HepG2 (cell line): ENCODE measurements at regions not wholly inside any gene's neighbourhood (a gene's known extent, or its start where the extent isn't known, plus 50 kb on each side); places are given as distances from the start of the nearest gene placed in this dataset.

Experiments
- CHD4 ChIP-seq: fragments of 200-600 bp; sonication (generic); IDR thresholded peaks from 2 replicates; pipeline ENCODE4 v1.7.0; 2017; ENCODE audit warnings: mild to moderate bottlenecking, low read length, borderline replicate concordance
- CTCF ChIP-seq: sonication (generic); formaldehyde crosslinking; IDR thresholded peaks from 2 replicates; pipeline ENCODE4 v1.5.0; 2020; ENCODE audit warnings: mild to moderate bottlenecking, missing genetic modification reagents, moderate library complexity
- EZH2 ChIP-seq: conservative IDR thresholded peaks from 2 replicates; pipeline ENCODE4 v1.6.1; 2012; ENCODE audit warnings: mild to moderate bottlenecking, low read depth, low read length, moderate library complexity
- FOXP1 ChIP-seq, 2 experiments: fragments of 450-650 bp in 1 of 2; IDR thresholded peaks; 2 replicates each; pipeline ENCODE4 v1.6.1; 2017 to 2018; ENCODE audit warnings: antibody characterized with exemption in 1 of 2
- KAT2B ChIP-seq: fragments of 150-350 bp; IDR thresholded peaks from 2 replicates; pipeline ENCODE4 v1.6.1; 2014; ENCODE audit warnings: low read depth, low read length, borderline replicate concordance
- PBX3 ChIP-seq: sonication (generic); formaldehyde crosslinking; IDR thresholded peaks from 2 replicates; pipeline ENCODE4 v1.8.1; 2023; ENCODE audit warnings: missing genetic modification reagents, inconsistent platforms, borderline replicate concordance
- RBM22 ChIP-seq: fragments of 200-400 bp; formaldehyde crosslinking; optimal IDR thresholded peaks from 2 replicates; pipeline ENCODE3; 2017; ENCODE audit warnings: mild to moderate bottlenecking, low read length, moderate library complexity
- SIN3A ChIP-seq: IDR thresholded peaks from 2 replicates; pipeline ENCODE4 v1.6.1; 2011; ENCODE audit warnings: low read depth, mild to moderate bottlenecking, control low read depth, low read length, borderline replicate concordance
- SUZ12 ChIP-seq: fragments of 150-350 bp; IDR thresholded peaks from 2 replicates; pipeline ENCODE4 v1.6.1; 2014; ENCODE audit warnings: low read depth, low read length
- TAF1 ChIP-seq: sonication (generic); formaldehyde crosslinking; IDR thresholded peaks from 2 replicates; pipeline ENCODE4 v1.4.0; 2020; ENCODE audit warnings: missing genetic modification reagents
- ZNF12 ChIP-seq: sonication (generic); formaldehyde crosslinking; IDR thresholded peaks from 2 replicates; pipeline ENCODE4 v1.5.0; 2020; ENCODE audit warnings: missing genetic modification reagents
- ZNF274 ChIP-seq: sonication (generic); formaldehyde crosslinking; IDR thresholded peaks from 2 replicates; pipeline ENCODE4 v1.5.1; 2020; ENCODE audit warnings: mild to moderate bottlenecking, missing genetic modification reagents
- ZNF589 ChIP-seq: sonication (generic); formaldehyde crosslinking; conservative IDR thresholded peaks from 2 replicates; pipeline ENCODE4 v1.8.0; 2022; ENCODE audit warnings: mild to moderate bottlenecking, moderate library complexity, missing genetic modification reagents
- ZSCAN25 ChIP-seq: sonication (generic); formaldehyde crosslinking; IDR thresholded peaks from 2 replicates; pipeline ENCODE4 v1.8.0; 2022; ENCODE audit warnings: mild to moderate bottlenecking, missing genetic modification reagents

GRCh38 chr6:137808191-137808590 is 58.9 kb upstream of the TNFAIP3 start:
- TF ChIP-seq FOXP1 (IDR thresholded peaks at IDR 0.05): no peak
- no peak for TF ChIP-seq FOXP1 (CRISPR knock-in tag; IDR thresholded peaks at IDR 0.05)
- TF ChIP-seq EZH2: no peak
- TF ChIP-seq SIN3A: no peak
- TF ChIP-seq CHD4: no peak
- TF ChIP-seq ZNF12 (CRISPR knock-in tag): no peak
- TF ChIP-seq ZSCAN25 (CRISPR knock-in tag): no peak
- TF ChIP-seq CTCF: no peak
- no peak for TF ChIP-seq ZNF589 (CRISPR knock-in tag)
- no peak for TF ChIP-seq RBM22
- no peak for TF ChIP-seq PBX3
- no peak for TF ChIP-seq KAT2B
- no peak for TF ChIP-seq ZNF274 (CRISPR knock-in tag)
- TF ChIP-seq SUZ12: no peak
- no peak for TF ChIP-seq TAF1 (CRISPR knock-in tag)
